Suprapubic skin (tissue), 3 donors: ENCODE measurements at regions not wholly inside any gene's neighbourhood (a gene's known extent, or its start where the extent isn't known, plus 50 kb on each side); places are given as distances from the start of the nearest gene placed in this dataset.

Experiments used
- POLR2A ChIP-seq, 2 donors: fragments of 450-650 bp; IDR thresholded peaks; one replicate each; pipeline ENCODE4 v1.6.1; 2017; ENCODE audit warnings: antibody characterized with exemption in 2 of 2, mild to moderate bottlenecking in 2 of 2, moderate library complexity in 2 of 2
- TF ChIP-seq, protein P1 (sequence below), 2 donors: fragments of 200-600 bp in 1 of 2; fragments of 450-650 bp in 1 of 2; sonication (generic) in 1 of 2; IDR thresholded peaks; one replicate each; pipeline ENCODE4 v1.5.1; 2016 to 2019; ENCODE audit warnings: antibody characterized with exemption in 2 of 2, mild to moderate bottlenecking in 1 of 2, moderate library complexity in 1 of 2

DNA sequence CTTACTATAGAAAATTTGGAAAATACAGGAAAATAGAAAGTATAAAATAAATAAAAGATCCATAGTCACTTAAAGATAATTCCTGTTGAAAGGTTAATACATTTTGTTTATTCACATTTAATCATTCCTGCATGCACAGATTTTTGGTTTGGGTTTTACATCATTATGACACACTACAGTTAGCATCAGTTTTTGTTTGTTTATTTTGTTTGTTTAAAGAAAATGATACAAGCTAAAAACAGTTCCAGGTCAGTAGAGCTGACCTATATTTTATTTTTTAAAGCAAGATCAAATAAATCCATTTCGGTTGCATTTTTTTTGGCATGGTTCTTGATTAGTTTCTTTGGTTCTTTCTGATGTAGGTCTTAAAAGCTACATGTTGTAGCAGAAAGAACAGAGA, 68.8 kb upstream of the CCDC91 start:
- TF ChIP-seq, protein P1, sequence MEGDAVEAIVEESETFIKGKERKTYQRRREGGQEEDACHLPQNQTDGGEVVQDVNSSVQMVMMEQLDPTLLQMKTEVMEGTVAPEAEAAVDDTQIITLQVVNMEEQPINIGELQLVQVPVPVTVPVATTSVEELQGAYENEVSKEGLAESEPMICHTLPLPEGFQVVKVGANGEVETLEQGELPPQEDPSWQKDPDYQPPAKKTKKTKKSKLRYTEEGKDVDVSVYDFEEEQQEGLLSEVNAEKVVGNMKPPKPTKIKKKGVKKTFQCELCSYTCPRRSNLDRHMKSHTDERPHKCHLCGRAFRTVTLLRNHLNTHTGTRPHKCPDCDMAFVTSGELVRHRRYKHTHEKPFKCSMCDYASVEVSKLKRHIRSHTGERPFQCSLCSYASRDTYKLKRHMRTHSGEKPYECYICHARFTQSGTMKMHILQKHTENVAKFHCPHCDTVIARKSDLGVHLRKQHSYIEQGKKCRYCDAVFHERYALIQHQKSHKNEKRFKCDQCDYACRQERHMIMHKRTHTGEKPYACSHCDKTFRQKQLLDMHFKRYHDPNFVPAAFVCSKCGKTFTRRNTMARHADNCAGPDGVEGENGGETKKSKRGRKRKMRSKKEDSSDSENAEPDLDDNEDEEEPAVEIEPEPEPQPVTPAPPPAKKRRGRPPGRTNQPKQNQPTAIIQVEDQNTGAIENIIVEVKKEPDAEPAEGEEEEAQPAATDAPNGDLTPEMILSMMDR (IDR thresholded peaks at IDR 0.05), result no peak
- TF ChIP-seq POLR2A (IDR thresholded peaks at IDR 0.05), result no peak
